ENCODE measurements at regions not wholly inside any gene's neighbourhood (a gene's known extent, or its start where the extent isn't known, plus 50 kb on each side); places are given as distances from the start of the nearest gene placed in this dataset.

GRCh38 chr7:85823396-85824080 is 636.7 kb upstream of the SEMA3D start:
- DNase-seq (ENCODE audit: low spot score in 2 of 2) = no peak
- no peak for TF ChIP-seq POLR2A (IDR thresholded peaks at IDR 0.05)
- no peak for TF ChIP-seq EP300 (IDR thresholded peaks at IDR 0.05)
- no peak for TF ChIP-seq POLR2AphosphoS5 (IDR thresholded peaks at IDR 0.05)
- no peak for TF ChIP-seq CTCF (IDR thresholded peaks at IDR 0.05)
- no peak overlapping the region for H3K4me3 ChIP-seq
- 62% methylated on average over 8 of the region's 8 CpGs for WGBS
- no peaks in the 10 kb centered on the region for H3K4me1 ChIP-seq
- no peak overlapping the region for H3K27ac ChIP-seq
- no peaks in the 10 kb centered on the region for H3K27me3 ChIP-seq
- H3K36me3 ChIP-seq = no peaks in the 10 kb centered on the region
- H3K9me3 ChIP-seq = no peaks in the 10 kb centered on the region

DNA sequence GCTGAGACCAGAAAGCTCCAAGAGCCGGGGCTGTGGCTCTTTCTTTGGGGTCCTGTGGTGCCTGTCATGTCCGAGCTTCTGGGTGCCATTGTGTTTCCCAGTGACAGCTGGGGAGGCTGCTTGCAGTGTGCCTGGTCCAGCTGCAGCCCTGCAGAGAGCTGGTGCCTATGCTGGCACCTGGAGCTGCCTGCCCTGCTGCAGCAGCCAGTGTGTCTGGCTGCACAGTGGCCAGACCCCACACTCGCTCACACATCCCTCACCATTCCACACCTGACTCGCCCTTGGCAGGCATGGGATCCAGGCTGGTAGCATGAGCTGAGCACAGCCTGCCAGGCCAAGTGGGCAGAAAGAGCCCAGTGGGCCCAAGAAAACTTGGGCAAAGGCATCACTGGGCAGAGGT is 635.1 kb upstream of the SEMA3D start:
- DNase-seq (ENCODE audit: low spot score in 2 of 2) = no peak
- Histone ChIP-seq H3K4me3 (no peak overlapping the region), H3K9me3 (no peaks in the 10 kb centered on the region), H3K4me1 (no peaks in the 10 kb centered on the region), H3K27me3 (no peaks in the 10 kb centered on the region), H3K36me3 (no peaks in the 10 kb centered on the region), H3K27ac (no peak overlapping the region)
- TF ChIP-seq POLR2AphosphoS5 (IDR thresholded peaks at IDR 0.05) = no peak
- no peak for TF ChIP-seq EP300 (IDR thresholded peaks at IDR 0.05)
- no peak for TF ChIP-seq CTCF (IDR thresholded peaks at IDR 0.05)
- TF ChIP-seq POLR2A (IDR thresholded peaks at IDR 0.05) = no peak
- 97% methylated on average over 4 of the region's 4 CpGs for WGBS

GRCh38 chr7:85820702-85821443 is 634.0 kb upstream of the SEMA3D start:
- DNase-seq (ENCODE audit: low spot score in 2 of 2) = no peak
- no peaks in the 10 kb centered on the region for H3K36me3 ChIP-seq
- H3K27me3 ChIP-seq = no peaks in the 10 kb centered on the region
- 60% methylated on average over 1 of the region's 5 CpGs for WGBS
- no peak overlapping the region for H3K27ac ChIP-seq
- no peak for TF ChIP-seq CTCF (IDR thresholded peaks at IDR 0.05)
- TF ChIP-seq POLR2A (IDR thresholded peaks at IDR 0.05) = no peak
- TF ChIP-seq POLR2AphosphoS5 (IDR thresholded peaks at IDR 0.05) = no peak
- no peak for TF ChIP-seq EP300 (IDR thresholded peaks at IDR 0.05)
- H3K4me3 ChIP-seq = no peak overlapping the region
- no peaks in the 10 kb centered on the region for H3K9me3 ChIP-seq
- no peaks in the 10 kb centered on the region for H3K4me1 ChIP-seq

- TF ChIP-seq POLR2AphosphoS5 (IDR thresholded peaks at IDR 0.05) = no peak
- TF ChIP-seq POLR2A (IDR thresholded peaks at IDR 0.05) = no peak
- TF ChIP-seq EP300 (IDR thresholded peaks at IDR 0.05) = no peak
- TF ChIP-seq CTCF (IDR thresholded peaks at IDR 0.05) = no peak
- no peak for DNase-seq (ENCODE audit: low spot score in 2 of 2)
- no peak overlapping the region for H3K27ac ChIP-seq
- no peak overlapping the region for H3K4me3 ChIP-seq
- H3K4me1 ChIP-seq = no peaks in the 10 kb centered on the region
- no peaks in the 10 kb centered on the region for H3K36me3 ChIP-seq
- no peaks in the 10 kb centered on the region for H3K27me3 ChIP-seq
- no peaks in the 10 kb centered on the region for H3K9me3 ChIP-seq
These were observed 628.7 kb upstream of the SEMA3D start for GRCh38 chr7:85815526-85815925.

DNA sequence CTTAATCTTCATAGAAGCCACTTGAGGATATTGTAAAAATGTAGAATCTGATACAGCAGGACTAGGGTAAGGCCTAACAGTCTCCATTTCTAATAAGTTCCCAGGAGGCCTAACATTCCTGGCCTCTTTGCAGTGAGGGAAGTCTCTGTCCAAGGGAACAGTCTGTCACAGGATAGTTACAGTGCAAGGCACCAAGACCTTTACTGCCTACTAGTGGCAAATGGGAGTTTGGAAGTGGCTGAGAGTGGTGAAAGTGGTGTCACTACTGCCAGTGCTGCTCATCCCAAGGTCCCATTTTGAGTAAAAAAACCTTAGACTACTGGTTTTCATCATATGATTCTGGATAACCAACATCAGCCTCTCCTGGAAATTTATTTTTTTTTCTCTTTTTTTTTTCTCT is 619.5 kb upstream of the SEMA3D start:
- Histone ChIP-seq H3K36me3 (no peaks in the 10 kb centered on the region), H3K9me3 (no peaks in the 10 kb centered on the region), H3K27ac (no peak overlapping the region), H3K27me3 (no peaks in the 10 kb centered on the region), H3K4me1 (no peaks in the 10 kb centered on the region), H3K4me3 (no peak overlapping the region)
- DNase-seq (ENCODE audit: low spot score in 2 of 2) = no peak
- TF ChIP-seq POLR2A (IDR thresholded peaks at IDR 0.05) (no peak), POLR2AphosphoS5 (IDR thresholded peaks at IDR 0.05) (no peak), CTCF (IDR thresholded peaks at IDR 0.05) (no peak), EP300 (IDR thresholded peaks at IDR 0.05) (no peak)
